ENCODE measurements at regions not wholly inside any gene's neighbourhood (a gene's known extent, or its start where the extent isn't known, plus 50 kb on each side); places are given as distances from the start of the nearest gene placed in this dataset.

DNA sequence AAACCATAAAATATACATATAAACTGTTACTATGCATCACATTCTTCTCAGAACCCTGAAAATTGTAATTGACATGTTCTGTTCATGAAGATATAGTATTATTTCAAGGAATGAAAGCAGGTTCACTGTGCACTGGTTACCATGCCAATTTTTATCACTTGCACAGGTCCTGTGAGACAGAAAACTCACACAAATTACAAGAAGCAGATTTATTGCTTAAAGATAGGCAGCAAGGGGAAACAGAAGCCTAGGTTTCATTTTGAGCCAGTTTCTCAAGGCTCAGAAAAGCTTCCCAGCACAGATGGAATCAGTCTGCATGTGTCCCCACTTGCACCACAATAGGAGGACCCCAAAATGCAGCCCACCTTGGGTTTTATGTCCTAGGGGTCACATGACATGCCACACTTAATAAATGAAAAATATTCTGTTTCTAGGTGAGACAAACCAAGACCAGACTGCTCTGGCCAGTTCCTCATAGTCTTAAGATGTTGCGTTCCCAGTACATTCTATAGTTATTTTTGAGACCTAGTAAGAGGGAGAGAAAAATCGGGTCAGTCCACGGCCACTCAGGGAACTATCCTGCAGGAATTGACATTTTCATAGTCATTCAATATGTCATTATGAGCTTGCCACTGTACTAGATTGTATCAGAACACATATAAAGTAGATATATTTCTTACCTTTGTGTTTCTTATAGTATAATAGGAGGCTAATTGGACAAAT is 459.1 kb upstream of the ATXN8OS start:
- TF ChIP-seq, protein P1, sequence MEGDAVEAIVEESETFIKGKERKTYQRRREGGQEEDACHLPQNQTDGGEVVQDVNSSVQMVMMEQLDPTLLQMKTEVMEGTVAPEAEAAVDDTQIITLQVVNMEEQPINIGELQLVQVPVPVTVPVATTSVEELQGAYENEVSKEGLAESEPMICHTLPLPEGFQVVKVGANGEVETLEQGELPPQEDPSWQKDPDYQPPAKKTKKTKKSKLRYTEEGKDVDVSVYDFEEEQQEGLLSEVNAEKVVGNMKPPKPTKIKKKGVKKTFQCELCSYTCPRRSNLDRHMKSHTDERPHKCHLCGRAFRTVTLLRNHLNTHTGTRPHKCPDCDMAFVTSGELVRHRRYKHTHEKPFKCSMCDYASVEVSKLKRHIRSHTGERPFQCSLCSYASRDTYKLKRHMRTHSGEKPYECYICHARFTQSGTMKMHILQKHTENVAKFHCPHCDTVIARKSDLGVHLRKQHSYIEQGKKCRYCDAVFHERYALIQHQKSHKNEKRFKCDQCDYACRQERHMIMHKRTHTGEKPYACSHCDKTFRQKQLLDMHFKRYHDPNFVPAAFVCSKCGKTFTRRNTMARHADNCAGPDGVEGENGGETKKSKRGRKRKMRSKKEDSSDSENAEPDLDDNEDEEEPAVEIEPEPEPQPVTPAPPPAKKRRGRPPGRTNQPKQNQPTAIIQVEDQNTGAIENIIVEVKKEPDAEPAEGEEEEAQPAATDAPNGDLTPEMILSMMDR (IDR thresholded peaks at IDR 0.05) = no peak
- TF ChIP-seq POLR2A (IDR thresholded peaks at IDR 0.05) = no peak

All from lower leg skin (tissue), 3 donors.